RWPE2 (cell line): ENCODE measurements at regions not wholly inside any gene's neighbourhood (a gene's known extent, or its start where the extent isn't known, plus 50 kb on each side); places are given as distances from the start of the nearest gene placed in this dataset.

ENCODE experiments used
- ATAC-seq: fragments of 200-7000 bp; cut with Tn5 transposase; 3 replicates; pipeline ENCODE4 v1.9.1; 2021; ENCODE audit warnings: low read depth
- DNase-seq: peaks from one replicate; pipeline ENCODE4 v3.0.0-alpha.2; 2020; ENCODE audit warnings: low spot score
- H3K27ac ChIP-seq: fragments of 450-650 bp; 2 replicates; pipeline ENCODE4 v1.5.1; 2017; ENCODE audit warnings: mild to moderate bottlenecking; ENCODE audit not compliant: poor library complexity, severe bottlenecking
- H3K27me3 ChIP-seq: fragments of 250-450 bp; sonication (Bioruptor Pico); 2 replicates; pipeline ENCODE4 v1.5.1; 2021; ENCODE audit warnings: mild to moderate bottlenecking, moderate library complexity; ENCODE audit not compliant: insufficient read depth, poor library complexity, severe bottlenecking
- H3K36me3 ChIP-seq: fragments of 250-450 bp; sonication (Bioruptor Pico); 2 replicates; pipeline ENCODE4 v1.5.1; 2020; ENCODE audit warnings: low read depth, mild to moderate bottlenecking, moderate library complexity
- H3K4me1 ChIP-seq: fragments of 250-450 bp; sonication (Bioruptor Pico); 2 replicates; pipeline ENCODE4 v1.5.1; 2021; ENCODE audit warnings: mild to moderate bottlenecking, moderate library complexity; ENCODE audit not compliant: insufficient read depth, poor library complexity, severe bottlenecking
- H3K4me3 ChIP-seq: fragments of 250-450 bp; sonication (Bioruptor Pico); 2 replicates; pipeline ENCODE4 v1.5.1; 2021; ENCODE audit warnings: mild to moderate bottlenecking, moderate library complexity; ENCODE audit not compliant: severe bottlenecking
- H3K9me3 ChIP-seq: fragments of 250-450 bp; sonication (Bioruptor Pico); 2 replicates; pipeline ENCODE4 v1.5.1; 2021; ENCODE audit warnings: mild to moderate bottlenecking, moderate library complexity; ENCODE audit not compliant: severe bottlenecking
- CTCF ChIP-seq: fragments of 450-650 bp; IDR thresholded peaks from one replicate; pipeline ENCODE4 v1.5.1; 2017; ENCODE audit warnings: mild to moderate bottlenecking, moderate library complexity; ENCODE audit not compliant: poor library complexity, severe bottlenecking

GRCh38 chr6:1001655-1002349 lies 308.9 kb upstream of the EXOC2 start:
- no peaks in the 10 kb centered on the region for H3K4me1 ChIP-seq
- no peak overlapping the region for H3K4me3 ChIP-seq
- no peaks in the 10 kb centered on the region for H3K36me3 ChIP-seq
- H3K27ac ChIP-seq: no peak overlapping the region
- no peak for ATAC-seq
- no peaks in the 10 kb centered on the region for H3K27me3 ChIP-seq
- no peaks in the 10 kb centered on the region for H3K9me3 ChIP-seq
- no peak for DNase-seq
- TF ChIP-seq CTCF: no peak

- no peak for DNase-seq
- Histone ChIP-seq H3K4me3 (no peak overlapping the region), H3K27me3 (no peaks in the 10 kb centered on the region), H3K27ac (no peak overlapping the region), H3K36me3 (no peaks in the 10 kb centered on the region), H3K4me1 (no peaks in the 10 kb centered on the region), H3K9me3 (no peaks in the 10 kb centered on the region)
- TF ChIP-seq CTCF: no peak
- ATAC-seq: no peak
Measured at GRCh38 chr6:999552-999951, 306.6 kb upstream of the EXOC2 start.

GRCh38 chr6:998551-998950 lies 305.6 kb upstream of the EXOC2 start:
- Histone ChIP-seq H3K9me3 (no peaks in the 10 kb centered on the region), H3K4me1 (no peaks in the 10 kb centered on the region), H3K27ac (no peak overlapping the region), H3K4me3 (no peak overlapping the region), H3K27me3 (no peaks in the 10 kb centered on the region), H3K36me3 (no peaks in the 10 kb centered on the region)
- DNase-seq (no peak), ATAC-seq (no peak)
- no peak for TF ChIP-seq CTCF

- Histone ChIP-seq H3K27ac (no peak overlapping the region), H3K4me1 (no peaks in the 10 kb centered on the region), H3K27me3 (no peaks in the 10 kb centered on the region), H3K36me3 (no peaks in the 10 kb centered on the region), H3K4me3 (no peak overlapping the region), H3K9me3 (no peaks in the 10 kb centered on the region)
- no peak for ATAC-seq
- TF ChIP-seq CTCF: no peak
- no peak for DNase-seq
Measured at GRCh38 chr6:996271-996852, 303.4 kb upstream of the EXOC2 start.

GRCh38 chr6:991192-991591 lies 298.3 kb upstream of the EXOC2 start:
- ATAC-seq (no peak), DNase-seq (no peak)
- no peak overlapping the region for H3K27ac ChIP-seq
- H3K36me3 ChIP-seq: no peaks in the 10 kb centered on the region
- no peak overlapping the region for H3K4me3 ChIP-seq
- peaks cover 3% of the 10 kb centered on the region for H3K27me3 ChIP-seq
- TF ChIP-seq CTCF: no peak
- no peaks in the 10 kb centered on the region for H3K9me3 ChIP-seq
- no peaks in the 10 kb centered on the region for H3K4me1 ChIP-seq
